ENCODE measurements at regions not wholly inside any gene's neighbourhood (a gene's known extent, or its start where the extent isn't known, plus 50 kb on each side); places are given as distances from the start of the nearest gene placed in this dataset.
"Not testable (repeated sequence)": the region's sequence is repeated elsewhere in the genome, so short reads cannot be mapped to it uniquely, and the experiment has no call there.

GRCh38 chr14:28382444-28383190 lies 384.0 kb upstream of the FOXG1 start:
- DNase-seq, result no peak
- no peaks in the 10 kb centered on the region for H3K9me3 ChIP-seq
- ATAC-seq, result no peak
- intact Hi-C loops (cut with DNase I, micrococcal nuclease), result no loop called here
- no peak overlapping the region for H3K4me3 ChIP-seq
- no peaks in the 10 kb centered on the region for H3K36me3 ChIP-seq (ENCODE audit: low read depth)
- H3K4me1 ChIP-seq (ENCODE audit: low read depth), result no peaks in the 10 kb centered on the region
- no peak for TF ChIP-seq CTCF (IDR thresholded peaks at IDR 0.05)

- no peak for TF ChIP-seq CTCF (IDR thresholded peaks at IDR 0.05)
- DNase-seq, result no peak
- Histone ChIP-seq H3K9me3 (peaks cover 2% of the 10 kb centered on the region), H3K4me1 (ENCODE audit: low read depth) (no peaks in the 10 kb centered on the region), H3K4me3 (no peak overlapping the region), H3K36me3 (ENCODE audit: low read depth) (no peaks in the 10 kb centered on the region)
- intact Hi-C loops (cut with DNase I, micrococcal nuclease), result no loop called here
- ATAC-seq, result no peak
Measured at GRCh38 chr14:28398506-28398905, 368.1 kb upstream of the FOXG1 start.

GRCh38 chr14:28401705-28402104 lies 364.9 kb upstream of the FOXG1 start:
- ATAC-seq; H3K4me1 ChIP-seq (ENCODE audit: low read depth); DNase-seq; H3K9me3 ChIP-seq; H3K4me3 ChIP-seq; intact Hi-C loops (cut with DNase I, micrococcal nuclease); H3K36me3 ChIP-seq (ENCODE audit: low read depth): not testable (repeated sequence)

GRCh38 chr14:28406196-28406595 lies 360.4 kb upstream of the FOXG1 start:
- no peak for TF ChIP-seq CTCF (IDR thresholded peaks at IDR 0.05)
- H3K4me3 ChIP-seq, result no peak overlapping the region
- no peaks in the 10 kb centered on the region for H3K4me1 ChIP-seq (ENCODE audit: low read depth)
- ATAC-seq, result no peak
- no peak for DNase-seq
- no peaks in the 10 kb centered on the region for H3K36me3 ChIP-seq (ENCODE audit: low read depth)
- no peaks in the 10 kb centered on the region for H3K9me3 ChIP-seq
- intact Hi-C loops (cut with DNase I, micrococcal nuclease), result no loop called here

- no peak for ATAC-seq
- no peak overlapping the region for H3K4me3 ChIP-seq
- H3K4me1 ChIP-seq (ENCODE audit: low read depth), result no peaks in the 10 kb centered on the region
- TF ChIP-seq CTCF (IDR thresholded peaks at IDR 0.05), result no peak
- intact Hi-C loops (cut with DNase I, micrococcal nuclease), result no loop called here
- H3K9me3 ChIP-seq, result no peaks in the 10 kb centered on the region
- no peaks in the 10 kb centered on the region for H3K36me3 ChIP-seq (ENCODE audit: low read depth)
- DNase-seq, result no peak
Measured at GRCh38 chr14:28407031-28407825, 359.4 kb upstream of the FOXG1 start.

- TF ChIP-seq CTCF (IDR thresholded peaks at IDR 0.05), result no peak
- ATAC-seq, result no peak
- Histone ChIP-seq H3K4me3 (no peak overlapping the region), H3K4me1 (ENCODE audit: low read depth) (no peaks in the 10 kb centered on the region), H3K36me3 (ENCODE audit: low read depth) (no peaks in the 10 kb centered on the region), H3K9me3 (no peaks in the 10 kb centered on the region)
- intact Hi-C loops (cut with DNase I, micrococcal nuclease), result no loop called here
- no peak for DNase-seq
Measured at GRCh38 chr14:28407996-28408395, 358.6 kb upstream of the FOXG1 start.
